H9 (cell line): ENCODE measurements at regions not wholly inside any gene's neighbourhood (a gene's known extent, or its start where the extent isn't known, plus 50 kb on each side); places are given as distances from the start of the nearest gene placed in this dataset.

Experiments
- DNase-seq: peaks from one replicate; pipeline ENCODE4 v3.0.0-alpha.2; 2017
- H2AFZ ChIP-seq: one replicate; pipeline ENCODE4 v1.6.1; 2013; ENCODE audit warnings: mild to moderate bottlenecking, low read length, control low read depth, moderate library complexity
- H2AK5ac ChIP-seq: 2 replicates; pipeline ENCODE4 v1.6.1; 2013; ENCODE audit warnings: low read length, control low read depth, mixed read lengths; ENCODE audit not compliant: insufficient read length
- H2BK120ac ChIP-seq: one replicate; pipeline ENCODE4 v1.6.1; 2013; ENCODE audit warnings: low read depth, mild to moderate bottlenecking, low read length, control low read depth, inconsistent platforms; ENCODE audit not compliant: poor library complexity, severe bottlenecking
- H2BK12ac ChIP-seq: 2 replicates; pipeline ENCODE4 v1.6.1; 2013; ENCODE audit warnings: low read length, control low read depth, mixed read lengths, low read depth; ENCODE audit not compliant: insufficient read length
- H2BK15ac ChIP-seq: 2 replicates; pipeline ENCODE4 v1.6.1; 2013; ENCODE audit warnings: low read depth, low read length, control low read depth
- H2BK20ac ChIP-seq: one replicate; pipeline ENCODE4 v1.6.1; 2013; ENCODE audit warnings: low read depth, mild to moderate bottlenecking, low read length, control low read depth, inconsistent platforms; ENCODE audit not compliant: poor library complexity, severe bottlenecking
- H2BK5ac ChIP-seq: 2 replicates; pipeline ENCODE4 v1.6.1; 2013; ENCODE audit warnings: low read length, control low read depth, mixed read lengths; ENCODE audit not compliant: insufficient read length
- H3K14ac ChIP-seq: 2 replicates; pipeline ENCODE4 v1.6.1; 2013; ENCODE audit warnings: low read length, control low read depth; ENCODE audit not compliant: insufficient read depth
- H3K18ac ChIP-seq: 2 replicates; pipeline ENCODE4 v1.6.1; 2013; ENCODE audit warnings: low read depth, mild to moderate bottlenecking, mixed read lengths, low read length, control low read depth; ENCODE audit not compliant: insufficient read length
- H3K23ac ChIP-seq: 2 replicates; pipeline ENCODE4 v1.6.1; 2013; ENCODE audit warnings: low read length, control low read depth, mixed read lengths, low read depth; ENCODE audit not compliant: insufficient read length
- H3K23me2 ChIP-seq: 2 replicates; pipeline ENCODE4 v1.6.1; 2013; ENCODE audit warnings: low read depth, mild to moderate bottlenecking, mixed read lengths, low read length, control low read depth; ENCODE audit not compliant: insufficient read length, poor library complexity, severe bottlenecking
- H3K27ac ChIP-seq: 2 replicates; pipeline ENCODE4 v1.5.1; 2013; ENCODE audit warnings: low read length, control low read depth, mixed read lengths, low read depth; ENCODE audit not compliant: insufficient read length
- H3K27me3 ChIP-seq: 2 replicates; pipeline ENCODE4 v1.6.1; 2013; ENCODE audit warnings: low read length, control low read depth, inconsistent platforms; ENCODE audit not compliant: insufficient read depth
- H3K4ac ChIP-seq: 2 replicates; pipeline ENCODE4 v1.6.1; 2013; ENCODE audit warnings: low read depth, mild to moderate bottlenecking, control low read depth, inconsistent platforms, low read length, moderate library complexity
- H3K4me1 ChIP-seq: 2 replicates; pipeline ENCODE4 v1.6.1; 2013; ENCODE audit warnings: low read length, control low read depth, inconsistent platforms; ENCODE audit not compliant: insufficient read depth
- H3K4me2 ChIP-seq: 2 replicates; pipeline ENCODE4 v1.6.1; 2013; ENCODE audit warnings: low read length, control low read depth, mixed read lengths; ENCODE audit not compliant: insufficient read length, insufficient read depth
- H3K56ac ChIP-seq: 2 replicates; pipeline ENCODE4 v1.6.1; 2013; ENCODE audit warnings: low read depth, mild to moderate bottlenecking, mixed read lengths, low read length, control low read depth; ENCODE audit not compliant: insufficient read length
- H3K79me1 ChIP-seq: 2 replicates; pipeline ENCODE4 v1.6.1; 2013; ENCODE audit warnings: low read depth, mild to moderate bottlenecking, moderate library complexity, low read length, control low read depth, inconsistent platforms; ENCODE audit not compliant: insufficient read depth, poor library complexity, severe bottlenecking
- H3K79me2 ChIP-seq: 2 replicates; pipeline ENCODE4 v1.6.1; 2013; ENCODE audit warnings: low read length, control low read depth, inconsistent platforms; ENCODE audit not compliant: insufficient read depth
- H3K9ac ChIP-seq: 2 replicates; pipeline ENCODE4 v1.6.1; 2013; ENCODE audit warnings: low read length, control low read depth, mixed read lengths; ENCODE audit not compliant: insufficient read length; ENCODE audit errors: extremely low read depth
- H3K9me3 ChIP-seq: one replicate; pipeline ENCODE4 v1.6.1; 2013; ENCODE audit warnings: low read depth, low read length, inconsistent platforms; ENCODE audit not compliant: control insufficient read depth
- H3T11ph ChIP-seq: one replicate; pipeline ENCODE4 v1.6.1; 2013; ENCODE audit warnings: mild to moderate bottlenecking, low read length, control low read depth, inconsistent platforms
- H4K20me1 ChIP-seq: one replicate; pipeline ENCODE4 v1.6.1; 2013; ENCODE audit not compliant: control insufficient read depth, insufficient read length, insufficient read depth
- H4K5ac ChIP-seq: 2 replicates; pipeline ENCODE4 v1.6.1; 2013; ENCODE audit warnings: low read depth, mild to moderate bottlenecking, mixed read lengths, low read length, control low read depth; ENCODE audit not compliant: insufficient read length
- H4K8ac ChIP-seq: replicated peaks from 2 replicates; pipeline ENCODE4 v1.6.1; 2013; ENCODE audit warnings: low read length, control low read depth, mixed read lengths, low read depth; ENCODE audit not compliant: insufficient read length
- H4K91ac ChIP-seq: 2 replicates; pipeline ENCODE4 v1.6.1; 2013; ENCODE audit warnings: low read depth, mild to moderate bottlenecking, moderate library complexity, mixed read lengths, low read length, control low read depth; ENCODE audit not compliant: insufficient read length
- H3K27ac Mint-ChIP-seq, 3 experiments: 2 replicates in 2 of 3; 3 replicates in 1 of 3; pipeline ENCODE4 v1.8.0; 2020 to 2021; ENCODE audit warnings: mixed read lengths in 3 of 3, mild to moderate bottlenecking in 1 of 3, moderate library complexity in 1 of 3
- H3K27me3 Mint-ChIP-seq: 2 replicates; pipeline ENCODE4 v1.8.0; 2021; ENCODE audit warnings: low read depth, mild to moderate bottlenecking, moderate library complexity, mixed read lengths
- H3K36me3 Mint-ChIP-seq, 3 experiments: 2 replicates in 2 of 3; 3 replicates in 1 of 3; pipeline ENCODE4 v1.8.0; 2020 to 2021; ENCODE audit warnings: low read depth in 3 of 3, mixed read lengths in 3 of 3; ENCODE audit not compliant: insufficient read depth in 1 of 3
- H3K4me1 Mint-ChIP-seq, 2 experiments: 2 replicates each; pipeline ENCODE4 v1.8.0; 2020; ENCODE audit warnings: mixed read lengths in 2 of 2
- H3K4me3 Mint-ChIP-seq, 2 experiments: 2 replicates in 1 of 2; 3 replicates in 1 of 2; pipeline ENCODE4 v1.8.0; 2020 to 2021; ENCODE audit warnings: mild to moderate bottlenecking in 2 of 2, mixed read lengths in 2 of 2, moderate library complexity in 1 of 2
- H3K9me3 Mint-ChIP-seq, 2 experiments: 2 replicates in 1 of 2; 3 replicates in 1 of 2; pipeline ENCODE4 v1.8.0; 2020; ENCODE audit warnings: mild to moderate bottlenecking in 2 of 2, mixed read lengths in 2 of 2, moderate library complexity in 1 of 2
- WGBS: extraction: QIAGEN DNeasy Blood & Tissue Kit; methylation state at CpG from one replicate; pipeline ENCODE4 v1.1.7; 2013; ENCODE audit warnings: missing lambda C conversion rate, low lambda C conversion rate, mixed read lengths; ENCODE audit not compliant: insufficient read length; ENCODE audit errors: extremely low coverage; 5-methylcytosine and 5-hydroxymethylcytosine counted together
- TF ChIP-seq, protein P1 (sequence below): fragments of 200-600 bp; sonication (generic); conservative IDR thresholded peaks from 3 replicates; pipeline ENCODE4 v1.8.0; 2021; ENCODE audit warnings: antibody characterized with exemption, mild to moderate bottlenecking

GRCh38 chr5:38193015-38193581 is 65.3 kb upstream of the EGFLAM start:
- no peak overlapping the region for H2BK20ac ChIP-seq
- Mint-ChIP-seq H3K4me1 (peaks cover 3 to 4% of the 10 kb centered on the region in 2 experiments; a peak in 3 of 4 replicates), H3K9me3 (peaks cover 0 to 3% of the 10 kb centered on the region in 2 experiments; a peak in 2 of 5 replicates), H3K27me3 (peaks cover 4% of the 10 kb centered on the region), H3K36me3 (peaks cover 0 to 4% (median 2%) of the 10 kb centered on the region in 3 experiments; a peak in 2 of 7 replicates), H3K4me3 (no peak overlapping the region), H3K27ac (no peak overlapping the region)
- no peaks in the 10 kb centered on the region for H3K27me3 ChIP-seq
- H3K9ac ChIP-seq: no peak overlapping the region
- H3K23me2 ChIP-seq: no peaks in the 10 kb centered on the region
- no peak overlapping the region for H4K8ac ChIP-seq
- no peak overlapping the region for H2BK12ac ChIP-seq
- no peak overlapping the region for H3K27ac ChIP-seq
- H4K91ac ChIP-seq: no peak overlapping the region
- H3K4me2 ChIP-seq: no peak overlapping the region
- H3K18ac ChIP-seq: no peak overlapping the region
- H3K4me1 ChIP-seq: no peaks in the 10 kb centered on the region
- no peak overlapping the region for H3K14ac ChIP-seq
- no peaks in the 10 kb centered on the region for H3K9me3 ChIP-seq
- DNase-seq: peak; percentile 74
- H3K79me2 ChIP-seq: no peaks in the 10 kb centered on the region
- TF ChIP-seq, protein P1, sequence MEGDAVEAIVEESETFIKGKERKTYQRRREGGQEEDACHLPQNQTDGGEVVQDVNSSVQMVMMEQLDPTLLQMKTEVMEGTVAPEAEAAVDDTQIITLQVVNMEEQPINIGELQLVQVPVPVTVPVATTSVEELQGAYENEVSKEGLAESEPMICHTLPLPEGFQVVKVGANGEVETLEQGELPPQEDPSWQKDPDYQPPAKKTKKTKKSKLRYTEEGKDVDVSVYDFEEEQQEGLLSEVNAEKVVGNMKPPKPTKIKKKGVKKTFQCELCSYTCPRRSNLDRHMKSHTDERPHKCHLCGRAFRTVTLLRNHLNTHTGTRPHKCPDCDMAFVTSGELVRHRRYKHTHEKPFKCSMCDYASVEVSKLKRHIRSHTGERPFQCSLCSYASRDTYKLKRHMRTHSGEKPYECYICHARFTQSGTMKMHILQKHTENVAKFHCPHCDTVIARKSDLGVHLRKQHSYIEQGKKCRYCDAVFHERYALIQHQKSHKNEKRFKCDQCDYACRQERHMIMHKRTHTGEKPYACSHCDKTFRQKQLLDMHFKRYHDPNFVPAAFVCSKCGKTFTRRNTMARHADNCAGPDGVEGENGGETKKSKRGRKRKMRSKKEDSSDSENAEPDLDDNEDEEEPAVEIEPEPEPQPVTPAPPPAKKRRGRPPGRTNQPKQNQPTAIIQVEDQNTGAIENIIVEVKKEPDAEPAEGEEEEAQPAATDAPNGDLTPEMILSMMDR: peak; percentile 88
- no peak overlapping the region for H3K56ac ChIP-seq
- H3T11ph ChIP-seq: no peak overlapping the region
- H3K23ac ChIP-seq: no peak overlapping the region
- H2AK5ac ChIP-seq: no peak overlapping the region
- H2BK5ac ChIP-seq: no peak overlapping the region
- no CpG with 5 or more reads among the region's 13 CpGs for WGBS
- no peak overlapping the region for H3K4ac ChIP-seq
- no peak overlapping the region for H4K5ac ChIP-seq
- H4K20me1 ChIP-seq: no peaks in the 10 kb centered on the region
- H3K79me1 ChIP-seq: no peaks in the 10 kb centered on the region
- H2BK120ac ChIP-seq: no peak overlapping the region
- H2BK15ac ChIP-seq: no peak overlapping the region
- no peak overlapping the region for H2AFZ ChIP-seq
